ENCODE measurements at regions not wholly inside any gene's neighbourhood (a gene's known extent, or its start where the extent isn't known, plus 50 kb on each side); places are given as distances from the start of the nearest gene placed in this dataset.

DNA sequence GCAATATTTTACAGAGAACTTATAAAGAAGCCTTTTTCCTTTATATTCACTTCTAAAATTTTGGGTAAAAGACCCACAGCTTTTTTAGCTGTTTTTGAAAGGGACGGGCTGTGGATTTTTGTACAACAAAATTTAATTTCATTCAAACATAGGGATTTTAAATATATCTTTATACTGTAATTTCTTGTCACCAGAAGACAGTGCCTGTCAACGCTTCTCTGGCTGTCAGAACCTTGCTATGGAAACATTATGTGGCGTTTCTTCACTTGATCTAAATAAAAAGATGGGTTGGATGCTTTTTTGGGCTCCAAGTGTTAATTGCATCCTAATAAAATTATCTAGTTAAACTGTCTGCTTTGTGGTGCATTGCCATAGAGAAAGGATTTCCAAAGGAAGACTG, 635.6 kb upstream of the ALCAM start:
- DNase-seq, result no peak

DNA sequence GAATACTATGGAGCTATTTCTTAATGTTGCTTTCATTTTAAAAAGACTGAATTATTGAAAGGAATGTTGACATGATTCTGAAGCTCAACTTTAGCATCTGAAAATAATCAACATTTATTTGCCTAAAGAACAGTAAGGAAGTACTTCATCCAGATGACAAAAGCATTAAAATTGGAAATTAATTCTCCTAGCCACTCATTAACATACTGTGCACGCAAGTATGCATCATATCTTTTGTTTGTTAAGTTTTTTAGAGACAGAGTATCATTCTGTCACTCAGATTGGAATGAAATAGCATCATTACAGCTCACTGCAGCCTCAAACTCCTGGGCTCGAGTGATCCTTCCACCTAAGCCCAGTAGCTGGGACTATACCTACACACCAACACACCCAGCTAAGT, 632.1 kb upstream of the ALCAM start:
- DNase-seq, result no peak

DNA sequence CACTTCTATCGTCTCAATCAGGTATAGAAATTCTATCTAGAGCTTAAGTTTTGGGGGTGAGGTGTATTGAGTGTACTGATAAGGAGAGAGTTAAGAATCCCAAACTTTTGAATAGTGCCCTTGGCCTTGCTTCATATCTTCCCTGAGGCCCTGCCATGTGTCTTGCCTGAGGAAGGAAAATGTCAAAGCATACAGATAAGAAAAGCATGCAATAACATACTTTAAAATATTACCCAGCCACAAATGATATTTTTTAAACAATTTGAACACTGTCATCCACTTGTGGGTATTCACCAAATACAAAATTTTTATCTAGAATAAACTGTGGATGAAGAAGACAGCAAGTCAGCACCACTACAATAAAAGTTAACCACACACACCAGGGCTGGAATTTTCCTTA, 631.0 kb upstream of the ALCAM start:
- no peak for DNase-seq

DNA sequence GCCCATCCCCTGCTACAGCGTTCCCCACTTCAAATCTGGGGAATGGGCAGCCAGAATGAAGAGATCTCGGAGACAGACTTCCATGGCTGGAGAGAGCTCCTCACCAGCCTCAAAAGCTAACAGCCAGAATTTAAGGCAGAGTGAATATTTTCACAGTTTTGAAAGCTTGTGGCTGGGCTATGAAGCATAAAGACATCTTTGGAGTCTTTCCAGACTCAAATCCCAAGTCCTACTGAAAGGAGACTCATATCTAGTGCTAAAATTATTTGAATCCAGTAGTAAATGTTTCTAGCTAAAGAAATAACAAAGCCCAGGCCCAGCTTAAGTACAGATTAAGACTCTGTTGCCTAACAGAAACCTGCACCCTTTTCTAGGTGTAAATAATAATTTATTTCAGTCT, 628.4 kb upstream of the ALCAM start:
- no peak for DNase-seq

DNA sequence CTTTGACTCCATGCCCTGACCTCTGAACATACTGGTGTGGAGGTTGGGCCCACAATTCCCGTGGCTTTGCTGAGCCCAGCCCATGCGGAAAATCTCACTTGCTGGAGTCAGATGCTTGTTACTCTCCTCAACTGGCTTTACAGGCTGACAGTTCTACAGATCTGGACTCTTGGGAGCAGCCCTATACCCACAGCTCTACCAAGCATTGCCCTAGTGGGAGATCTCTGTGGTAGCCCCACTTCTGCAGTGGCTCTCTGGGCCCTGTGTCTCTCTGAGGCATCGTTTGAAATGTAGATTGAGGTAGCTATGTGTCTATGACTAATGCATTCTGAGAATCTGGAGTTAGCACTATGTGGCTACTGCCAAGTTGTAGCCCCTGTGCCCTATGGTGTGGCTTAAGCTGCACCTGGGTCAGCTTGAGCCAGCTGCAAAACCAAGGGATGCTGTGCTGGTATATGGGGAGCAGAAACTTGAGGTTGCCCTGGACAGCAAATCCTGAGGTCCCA, 625.8 kb upstream of the ALCAM start:
- DNase-seq, result no peak

DNA sequence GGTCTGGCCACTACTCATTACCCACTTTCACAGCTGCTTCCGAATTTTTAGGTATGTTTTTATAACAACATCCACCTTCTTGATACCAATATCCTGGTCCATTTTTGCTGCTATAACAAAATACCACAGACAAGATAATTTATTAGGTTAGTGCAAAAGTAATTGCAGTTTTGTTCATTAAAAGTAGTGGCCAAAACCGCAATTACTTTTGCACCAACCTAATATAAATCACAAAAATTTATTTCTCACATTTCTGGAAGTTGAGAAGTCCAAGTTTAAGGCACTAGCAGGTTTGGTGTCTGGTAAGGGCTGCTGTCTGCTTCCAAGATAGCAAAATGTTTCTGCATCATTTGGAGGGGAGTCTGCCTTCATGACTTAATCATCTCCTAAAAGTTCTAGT, 624.7 kb upstream of the ALCAM start:
- DNase-seq, result no peak

DNA sequence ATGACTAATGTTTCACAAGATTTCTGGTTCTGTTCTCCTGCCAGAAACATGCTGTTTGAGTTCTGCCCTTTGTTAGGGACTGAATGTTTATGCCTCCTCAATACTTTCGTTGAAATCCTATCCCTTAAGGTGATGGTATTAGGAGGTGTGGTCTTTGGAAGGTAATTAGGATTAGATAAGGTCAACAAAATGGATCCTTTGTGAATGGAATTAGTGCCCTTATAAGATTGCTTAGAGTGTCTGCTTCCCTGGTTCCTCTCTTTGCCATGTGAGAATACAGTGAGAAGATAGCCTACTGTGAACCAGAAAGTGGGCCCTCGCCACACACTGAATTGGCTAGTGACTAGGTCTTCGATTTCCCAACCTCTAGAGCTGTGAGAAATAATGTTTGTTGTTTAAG, 621.4 kb upstream of the ALCAM start:
- DNase-seq, result peak; percentile 73

DNA sequence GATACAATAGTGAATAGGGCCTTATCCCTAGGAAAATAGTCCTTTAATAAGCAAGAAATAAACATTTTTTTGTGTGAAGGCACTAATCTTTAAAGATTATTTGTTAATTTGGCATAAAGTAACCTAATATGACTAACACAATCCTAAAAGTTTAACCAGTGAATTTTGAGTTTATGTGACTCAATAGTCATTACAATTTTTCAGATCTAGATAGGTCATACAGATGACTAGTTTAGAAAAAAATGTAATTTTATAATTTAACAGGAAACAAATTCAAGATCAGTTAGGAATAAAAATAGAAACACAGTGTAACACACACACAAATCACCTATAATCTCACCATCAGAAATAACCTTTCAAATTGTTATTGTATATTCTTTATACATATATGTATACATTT, 620.7 kb upstream of the ALCAM start:
- no peak for DNase-seq

DNA sequence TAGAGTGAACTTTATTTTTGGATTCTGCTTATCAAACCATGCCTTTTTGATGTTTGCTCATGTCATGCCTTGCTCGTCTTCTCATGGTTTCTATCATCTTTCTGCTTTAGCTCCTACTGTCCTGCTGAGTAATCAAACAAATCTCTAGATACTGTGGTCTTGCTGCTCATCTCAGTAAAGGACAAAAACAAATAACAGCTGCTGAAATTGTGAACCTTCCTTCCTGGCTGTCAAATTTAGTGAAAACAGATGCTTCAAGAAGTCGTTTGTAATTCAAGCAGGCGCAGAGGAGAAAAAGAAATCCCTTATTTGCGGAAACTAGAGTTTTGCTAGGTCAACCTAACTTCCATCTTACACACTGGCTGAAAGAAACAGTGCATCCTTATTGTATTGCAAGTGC, 616.1 kb upstream of the ALCAM start:
- DNase-seq, result no peak

DNA sequence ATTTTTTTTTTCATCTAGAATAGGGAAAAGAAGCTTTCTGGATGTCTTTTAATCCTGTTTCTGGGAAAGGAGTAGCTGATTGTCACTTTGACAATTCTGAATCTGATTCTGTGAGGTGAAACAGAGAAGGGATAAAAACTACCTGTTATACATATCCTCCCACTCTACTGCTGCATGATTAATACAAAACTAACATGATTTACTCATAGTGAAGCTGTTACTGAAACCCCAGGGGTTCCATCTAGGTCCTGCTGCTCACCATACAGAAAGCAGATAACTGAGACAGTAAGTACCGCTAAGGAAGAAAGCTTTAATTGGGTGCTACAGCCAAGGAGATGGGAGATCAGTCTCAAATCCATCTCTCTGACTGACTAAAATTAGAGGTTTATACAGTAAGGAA, 610.9 kb upstream of the ALCAM start:
- no peak for DNase-seq

DNA sequence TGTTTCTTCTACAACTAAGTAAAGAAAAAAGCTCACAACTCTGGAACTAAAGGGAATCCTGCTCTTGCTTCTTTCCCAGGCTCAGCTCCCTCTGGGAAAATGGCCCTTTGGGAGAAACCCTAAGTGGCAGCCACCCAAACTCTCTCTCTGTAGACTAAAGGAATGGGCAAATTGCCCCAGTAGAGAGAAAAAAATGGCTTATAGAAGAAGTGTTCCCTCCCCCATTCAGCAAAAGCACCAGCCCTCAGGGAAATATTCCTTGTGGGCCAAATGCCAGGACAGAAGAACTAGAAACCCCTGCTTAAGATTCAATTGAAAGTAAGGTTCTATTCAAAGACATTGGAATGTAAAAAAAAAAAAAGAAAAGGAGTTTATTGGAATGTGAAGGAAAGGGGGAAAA, 603.7 kb upstream of the ALCAM start:
- DNase-seq, result no peak

DNA sequence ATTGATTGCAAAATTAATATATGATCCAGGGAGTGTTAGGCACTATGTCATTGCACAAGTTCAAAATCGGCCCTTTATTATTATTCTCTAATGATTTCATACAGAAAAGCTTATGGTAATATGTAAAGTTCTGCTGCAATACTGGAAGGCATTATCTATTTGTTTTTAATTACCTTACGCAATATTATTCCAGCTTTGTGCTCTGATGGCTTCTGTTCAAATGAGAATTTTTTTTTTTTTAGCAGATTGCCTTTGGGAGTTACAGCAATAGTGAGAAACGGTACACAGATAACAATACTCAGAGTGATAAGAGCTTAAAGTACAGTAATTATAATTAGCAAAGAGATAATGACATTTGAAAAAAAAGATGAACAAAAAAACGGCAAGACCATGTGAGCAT, 602.2 kb upstream of the ALCAM start:
- DNase-seq, result no peak

DNA sequence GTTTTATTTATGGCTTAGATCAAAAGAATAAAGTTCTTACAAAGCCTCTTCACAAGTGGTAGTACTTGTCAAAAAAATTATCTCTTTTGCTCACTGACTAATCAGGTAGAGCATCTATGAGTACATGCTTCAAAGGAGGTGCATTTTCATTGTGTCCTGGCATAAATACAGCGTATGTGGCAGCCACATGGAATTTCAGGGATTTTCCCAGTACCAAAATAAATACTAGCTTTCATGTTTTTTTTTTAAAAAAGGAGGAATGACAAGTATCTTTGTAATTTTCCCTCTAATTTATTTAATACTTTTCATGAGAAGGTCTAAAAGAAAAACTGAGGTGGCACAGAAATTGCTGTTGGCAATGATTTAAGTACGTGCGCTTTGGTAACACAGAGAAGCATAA, 597.8 kb upstream of the ALCAM start:
- DNase-seq, result no peak

DNA sequence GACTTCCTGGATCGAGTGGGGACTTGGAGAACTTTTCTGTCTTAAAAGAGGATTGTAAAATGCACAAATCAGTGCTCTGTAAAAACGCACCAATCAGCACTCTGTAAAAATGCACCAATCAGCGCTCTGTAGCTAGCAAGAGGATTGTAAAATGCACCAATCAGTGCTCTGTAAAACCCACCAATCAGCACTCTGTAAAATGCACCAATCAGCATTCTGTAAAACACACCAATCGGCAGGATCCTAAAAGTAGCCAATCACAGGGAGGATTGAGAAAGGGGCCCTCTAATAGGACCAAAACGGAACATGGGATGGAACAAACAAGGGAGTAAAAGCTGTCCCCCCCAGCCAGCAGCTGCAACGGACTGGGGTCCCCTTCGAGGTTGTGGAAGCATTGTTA, 587.4 kb upstream of the ALCAM start:
- DNase-seq, result no peak

DNA sequence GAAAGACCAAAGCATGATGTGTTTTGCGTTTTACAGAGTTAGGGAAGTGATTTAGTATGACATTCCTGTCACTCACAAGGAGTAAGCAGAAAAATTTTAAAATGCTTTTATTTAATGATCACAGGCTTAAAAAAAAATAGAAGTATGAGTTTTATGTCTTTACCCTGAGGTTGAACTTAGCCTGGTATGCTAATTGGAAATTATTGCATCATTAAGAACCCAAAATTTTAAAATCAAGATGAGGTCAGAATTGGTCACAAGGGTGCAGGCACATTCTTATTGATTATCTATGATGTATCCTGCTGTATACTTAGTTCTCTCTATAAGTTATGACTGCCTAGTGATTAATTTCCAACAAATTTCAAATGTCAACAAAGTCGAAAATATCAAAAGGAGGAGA, 585.6 kb upstream of the ALCAM start:
- no peak for DNase-seq

DNA sequence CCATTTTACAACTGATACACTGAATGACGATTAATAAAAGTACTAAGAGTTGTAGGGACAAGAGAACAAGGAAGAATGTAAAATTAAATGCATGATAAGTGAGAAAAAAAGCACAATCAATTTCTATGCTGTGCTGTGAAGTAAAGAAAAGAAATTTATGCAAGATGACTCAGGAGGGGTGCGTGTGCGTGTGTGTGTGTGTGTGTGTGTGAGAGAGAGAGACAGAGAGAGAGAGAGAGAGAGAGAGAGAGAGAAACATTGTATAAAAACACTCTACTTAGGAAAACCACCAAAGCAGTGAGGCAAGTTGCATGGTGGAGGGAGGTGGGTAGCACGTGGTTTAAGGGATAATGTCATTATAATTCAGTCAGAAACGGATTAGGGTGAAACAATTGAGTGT, 580.8 kb upstream of the ALCAM start:
- peak; percentile 57 for DNase-seq

DNA sequence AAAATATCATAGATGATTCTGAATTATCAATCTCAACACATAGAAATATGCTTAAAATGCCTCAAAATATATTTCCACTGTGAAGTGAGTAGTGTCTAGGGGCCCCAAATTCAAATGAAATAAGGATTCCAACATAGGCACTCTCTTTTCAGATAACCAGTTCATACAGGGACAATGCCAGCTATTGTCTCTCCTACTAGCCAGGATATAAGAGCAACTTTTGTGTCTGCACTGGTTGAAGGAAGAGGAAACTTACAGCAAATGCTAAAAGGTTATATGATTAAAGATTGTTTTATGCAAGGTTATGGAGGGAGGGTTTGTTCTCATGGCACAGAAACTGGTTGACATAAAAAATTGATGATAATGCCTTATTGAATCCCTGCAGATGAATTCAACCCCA, 579.4 kb upstream of the ALCAM start:
- DNase-seq, result no peak

DNA sequence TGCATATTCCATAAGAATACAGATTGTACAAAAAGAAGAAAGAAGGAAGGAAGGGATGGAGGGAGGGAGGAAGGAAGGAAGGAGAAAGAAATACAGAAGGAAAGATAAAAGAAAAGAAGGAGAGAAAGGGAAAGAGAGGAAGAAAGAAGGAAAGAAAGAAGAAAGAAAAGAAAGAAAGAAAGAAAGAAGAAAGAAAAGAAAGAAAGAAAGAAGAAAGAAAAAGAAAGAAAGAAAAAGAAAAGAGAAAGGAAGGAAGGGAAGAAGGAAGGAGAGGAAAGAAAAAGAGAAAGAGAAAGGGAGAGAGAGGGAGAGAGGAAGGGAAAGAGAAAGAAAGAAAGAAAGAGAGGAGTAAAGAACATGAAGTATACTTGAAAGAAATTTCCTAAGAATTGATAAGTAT, 577.9 kb upstream of the ALCAM start:
- no peak for DNase-seq

DNA sequence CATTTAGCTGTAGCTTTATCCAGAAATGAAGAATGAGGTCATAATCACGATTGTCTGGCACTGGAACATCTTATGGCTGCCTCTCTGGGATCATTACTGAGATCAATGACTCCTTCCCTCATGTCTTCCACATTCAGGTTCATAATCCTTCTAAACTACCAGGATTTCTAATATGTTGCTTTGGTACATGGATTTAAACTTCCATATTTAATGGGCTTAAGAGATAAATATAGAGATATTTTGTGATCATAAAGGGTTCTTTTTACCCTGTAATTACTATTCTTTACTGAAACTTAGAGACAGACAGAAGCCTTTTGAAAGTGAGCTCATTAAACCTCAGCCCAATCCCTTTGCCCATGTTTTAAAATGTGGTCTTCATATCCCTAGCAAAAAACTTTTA, 575.4 kb upstream of the ALCAM start:
- no peak for DNase-seq

DNA sequence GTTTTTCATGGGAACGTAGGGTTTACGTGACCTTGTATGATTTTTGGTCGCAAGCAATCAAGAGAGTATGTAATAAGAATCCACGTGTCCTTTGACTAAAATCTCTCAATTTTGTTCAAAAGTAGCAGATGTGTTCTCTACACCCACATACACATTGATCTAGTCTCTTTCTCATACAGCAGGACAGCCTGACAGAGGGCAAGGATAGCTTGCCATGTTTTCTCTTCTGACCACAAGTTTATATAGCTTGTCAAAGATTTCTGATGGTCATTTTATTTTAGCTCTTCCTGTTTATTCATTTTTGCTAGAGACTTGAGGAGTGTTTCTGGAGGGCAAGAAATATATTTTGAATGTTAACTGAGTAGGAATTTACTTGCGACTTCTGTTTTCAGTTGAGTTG, 570.2 kb upstream of the ALCAM start:
- no peak for DNase-seq

DNA sequence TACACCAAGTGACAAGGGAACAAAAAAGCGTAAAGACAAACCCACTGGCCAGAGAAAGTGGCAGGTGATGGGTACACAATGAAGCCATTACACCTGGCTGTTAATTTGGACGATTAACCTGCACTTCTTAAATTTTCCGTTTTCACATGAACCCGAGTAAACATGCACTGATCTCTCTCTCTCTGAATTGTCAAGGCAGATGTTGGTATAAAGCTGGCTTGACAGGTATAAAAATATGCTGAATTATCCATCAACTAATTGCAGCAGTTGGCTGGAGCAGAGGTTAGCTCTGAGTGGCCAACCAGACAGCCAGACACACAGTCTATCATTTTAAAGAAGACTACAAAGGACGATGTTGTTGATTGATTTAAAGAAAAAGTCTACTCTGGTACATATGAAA, 561.7 kb upstream of the ALCAM start:
- DNase-seq, result peak; percentile 78

DNA sequence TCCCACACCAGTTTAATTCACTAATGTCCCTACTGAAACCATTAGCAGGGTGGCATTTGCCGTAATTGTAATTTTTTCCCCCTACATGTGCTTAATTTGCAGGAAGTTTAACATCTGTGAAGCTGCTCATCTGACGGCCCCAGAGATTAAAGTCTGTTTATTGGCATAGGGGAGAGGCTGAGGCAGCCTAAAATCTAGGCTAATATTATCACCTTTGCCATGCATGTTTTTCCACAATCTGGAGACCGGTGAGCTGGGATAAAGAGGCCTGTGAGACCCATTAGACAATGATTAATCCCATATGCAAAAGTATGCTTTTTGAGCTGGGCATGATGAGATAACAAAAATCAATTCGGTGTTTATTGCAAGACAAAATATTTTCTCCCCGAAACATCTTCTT, 561.2 kb upstream of the ALCAM start:
- peak; percentile 88 for DNase-seq

DNA sequence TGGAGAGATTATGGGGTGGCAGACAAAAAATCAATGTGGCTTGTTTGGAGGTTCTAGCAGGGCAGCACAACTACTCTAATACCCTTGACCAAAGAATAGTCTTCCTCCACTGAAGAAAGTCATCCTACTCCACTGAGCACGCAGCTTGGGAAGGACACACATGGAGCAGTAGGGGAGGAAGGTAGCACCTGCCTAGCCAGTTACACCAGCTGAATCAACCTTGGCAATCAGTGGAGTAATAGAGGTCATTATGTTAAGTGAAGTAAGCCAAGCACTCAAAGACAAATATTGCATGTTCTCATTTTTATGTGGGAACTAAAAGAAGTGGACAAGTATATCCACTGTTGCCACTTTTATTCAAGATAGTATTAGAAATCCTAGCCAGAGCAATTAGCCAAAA, 555.8 kb upstream of the ALCAM start:
- DNase-seq, result no peak

DNA sequence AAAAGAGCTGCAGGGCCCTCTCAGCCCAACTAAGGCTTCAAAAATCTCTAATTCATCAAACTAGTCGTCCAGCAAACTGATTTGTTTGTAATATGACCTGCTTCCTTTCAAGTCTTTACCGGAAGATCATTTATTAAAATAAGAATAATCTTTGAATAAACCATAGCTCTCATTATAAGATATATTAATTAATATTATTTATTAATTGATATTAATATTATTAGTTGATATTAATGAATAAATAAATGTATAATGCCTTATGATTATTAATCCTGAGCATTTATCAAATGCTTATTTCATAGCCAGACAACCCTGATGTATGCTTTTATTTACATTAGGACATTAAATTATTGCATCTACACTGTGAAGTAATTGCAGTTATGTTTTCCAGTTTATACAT, 550.7 kb upstream of the ALCAM start:
- no peak for DNase-seq

DNA sequence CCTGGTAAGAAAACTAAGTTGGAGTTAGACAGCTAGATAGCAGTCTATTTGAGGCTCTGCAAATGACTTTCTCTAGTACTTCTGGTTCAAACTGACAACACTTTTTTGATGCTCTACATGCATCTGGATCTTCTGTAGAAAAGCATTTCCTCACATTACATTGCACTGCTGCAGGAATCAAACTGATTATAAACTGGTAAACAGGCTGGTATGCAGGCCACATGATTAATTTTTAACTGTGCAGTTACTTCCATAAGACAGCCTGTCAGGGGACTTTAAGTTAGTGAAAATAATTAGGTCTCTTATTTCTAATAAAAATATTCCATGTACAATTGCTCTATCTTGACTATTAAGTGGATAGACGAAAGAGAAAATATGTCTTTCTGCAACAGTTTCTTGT, 550.0 kb upstream of the ALCAM start:
- no peak for DNase-seq

DNA sequence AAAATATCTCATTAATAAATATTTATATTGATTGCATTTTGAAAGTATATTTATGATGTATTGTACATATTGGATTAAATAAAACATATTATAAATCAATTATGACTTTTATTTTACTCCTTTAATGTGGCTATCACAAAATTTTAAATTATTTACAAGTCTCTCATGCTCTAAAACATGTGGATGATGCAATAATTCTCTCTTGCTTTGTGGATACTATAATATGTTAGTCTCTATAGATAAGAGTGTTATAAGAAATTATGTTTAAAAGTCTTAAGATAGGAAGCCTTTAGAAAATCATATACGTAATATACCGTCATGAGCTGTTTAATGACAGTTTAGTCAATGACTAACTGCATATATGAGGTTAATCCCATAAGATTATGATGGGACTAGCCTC, 547.4 kb upstream of the ALCAM start:
- no peak for DNase-seq

Measured in NCI-H82 (cell line).